Stomach (tissue), 8 donors: ENCODE measurements at regions not wholly inside any gene's neighbourhood (a gene's known extent, or its start where the extent isn't known, plus 50 kb on each side); places are given as distances from the start of the nearest gene placed in this dataset.

Experiments
- DNase-seq, 2 donors: peaks; one replicate each; pipeline versions ENCODE4 v3.0.0 to v3.0.0-alpha.2; 2013 to 2019
- H3K27ac ChIP-seq, 5 donors: fragments of 200-600 bp in 4 of 5; sonication (generic) in 4 of 5; one replicate each; pipeline ENCODE4 v1.5.1; 2013 to 2019; ENCODE audit warnings: mild to moderate bottlenecking in 1 of 5, moderate library complexity in 1 of 5
- H3K27me3 ChIP-seq, 3 donors: fragments of 200-600 bp; sonication (generic); one replicate each; pipeline ENCODE4 v1.5.1; 2017 to 2019; ENCODE audit warnings: mixed run types in 1 of 3
- H3K36me3 ChIP-seq, 4 donors: fragments of 200-600 bp; sonication (generic); 1 replicate in 3 of 4; 2 replicates in 1 of 4; pipeline ENCODE4 v1.5.1; 2016 to 2019
- H3K4me1 ChIP-seq, 4 donors: fragments of 200-600 bp; sonication (generic); one replicate each; pipeline ENCODE4 v1.5.1; 2016 to 2019
- H3K4me3 ChIP-seq, 4 donors: fragments of 200-600 bp; sonication (generic) in 3 of 4; one replicate each; pipeline ENCODE4 v1.5.1; 2016 to 2019; ENCODE audit warnings: mild to moderate bottlenecking in 1 of 4
- H3K9me3 ChIP-seq, 4 donors: fragments of 200-600 bp; sonication (generic); one replicate each; pipeline ENCODE4 v1.5.1; 2016 to 2019
- CTCF ChIP-seq, 7 experiments: fragments of 450-650 bp in 4 of 7; fragments of 200-600 bp in 3 of 7; sonication (generic) in 3 of 7; IDR thresholded peaks; one replicate each; pipeline ENCODE4 v1.5.1; 2016 to 2019; ENCODE audit warnings: antibody characterized with exemption in 7 of 7, control low read depth in 2 of 7, mild to moderate bottlenecking in 1 of 7
- EP300 ChIP-seq: sonication (generic); formaldehyde crosslinking; IDR thresholded peaks from one replicate; pipeline ENCODE4 v1.6.1; 2017; ENCODE audit warnings: antibody characterized with exemption
- POLR2A ChIP-seq, 4 donors: fragments of 450-650 bp; IDR thresholded peaks; one replicate each; pipeline ENCODE4 v1.6.1; 2016; ENCODE audit warnings: antibody characterized with exemption in 4 of 4, control low read depth in 2 of 4, mild to moderate bottlenecking in 1 of 4, moderate library complexity in 1 of 4
- POLR2AphosphoS5 ChIP-seq, 3 donors: sonication (generic); formaldehyde crosslinking; IDR thresholded peaks; one replicate each; pipeline ENCODE4 v1.6.1; 2016; ENCODE audit warnings: antibody characterized with exemption in 3 of 3
- WGBS, 5 donors: extraction: QIAGEN DNeasy Blood & Tissue Kit in 3 of 5; methylation state at CpG; one replicate each; pipeline versions ENCODE4 v1.1.5 to v1.1.7; 2013 to 2018; 5-methylcytosine and 5-hydroxymethylcytosine counted together
- intact Hi-C: fragments of 100-400 bp; cut with DNase I; formaldehyde crosslinking; loops from one replicate; pipeline ENCODE4 v1.15.1; 2023; ENCODE audit warnings: low total_unique reads
- donor health status: healthy with polysubstance abuse.
- donor health status: Bipolar disorder and iron deficiency.
- donor health status: healthy.

- TF ChIP-seq CTCF (IDR thresholded peaks at IDR 0.05) (no peak), POLR2AphosphoS5 (IDR thresholded peaks at IDR 0.05) (no peak), EP300 (no peak), POLR2A (IDR thresholded peaks at IDR 0.05) (no peak)
- no peaks in the 10 kb centered on the region for H3K4me1 ChIP-seq
- no peaks in the 10 kb centered on the region for H3K27me3 ChIP-seq
- no peak overlapping the region for H3K4me3 ChIP-seq
- DNase-seq, result no peak
- no peaks in the 10 kb centered on the region for H3K36me3 ChIP-seq
- WGBS, 5 donors, result 54 to 61% (median 59%) methylated on average over 3 of the region's 3 CpGs
- no peak overlapping the region for H3K27ac ChIP-seq
- H3K9me3 ChIP-seq, result no peaks in the 10 kb centered on the region
- intact Hi-C loops, result no loop called here
Measured at GRCh38 chr21:24759348-24760075, 847.8 kb downstream of the MRPL39 start.

GRCh38 chr21:24738063-24738462 lies 869.2 kb downstream of the MRPL39 start:
- Histone ChIP-seq H3K4me3 (no peak overlapping the region), H3K4me1 (no peaks in the 10 kb centered on the region), H3K9me3 (no peaks in the 10 kb centered on the region), H3K27me3 (no peaks in the 10 kb centered on the region), H3K36me3 (no peaks in the 10 kb centered on the region), H3K27ac (no peak overlapping the region)
- DNase-seq, result no peak
- TF ChIP-seq CTCF (IDR thresholded peaks at IDR 0.05) (no peak), POLR2A (IDR thresholded peaks at IDR 0.05) (no peak), EP300 (no peak), POLR2AphosphoS5 (IDR thresholded peaks at IDR 0.05) (no peak)
- 83 to 91% (median 89%) methylated on average over 8 of the region's 8 CpGs for WGBS, 5 donors
- intact Hi-C loops, result no loop called here

GRCh38 chr21:24737296-24737850 lies 869.9 kb downstream of the MRPL39 start:
- intact Hi-C loops, result no loop called here
- Histone ChIP-seq H3K27me3 (no peaks in the 10 kb centered on the region), H3K4me1 (no peaks in the 10 kb centered on the region), H3K36me3 (no peaks in the 10 kb centered on the region), H3K9me3 (no peaks in the 10 kb centered on the region), H3K4me3 (no peak overlapping the region), H3K27ac (no peak overlapping the region)
- no peak for TF ChIP-seq CTCF (IDR thresholded peaks at IDR 0.05)
- TF ChIP-seq POLR2A (IDR thresholded peaks at IDR 0.05), result no peak
- no peak for TF ChIP-seq POLR2AphosphoS5 (IDR thresholded peaks at IDR 0.05)
- TF ChIP-seq EP300, result no peak
- 52 to 58% (median 54%) methylated on average over 5 of the region's 5 CpGs for WGBS, 5 donors
- DNase-seq, result no peak

- WGBS, 5 donors, result 47 to 62% (median 50%) methylated on average over 1 of the region's 1 CpG
- no peak overlapping the region for H3K4me3 ChIP-seq
Measured at GRCh38 chr21:24730661-24731060, 876.6 kb downstream of the MRPL39 start.

More at GRCh38 chr21:24730661-24731060, 876.6 kb downstream of the MRPL39 start:
- no peaks in the 10 kb centered on the region for H3K36me3 ChIP-seq
- DNase-seq, result no peak
- no peaks in the 10 kb centered on the region for H3K27me3 ChIP-seq
- no peak overlapping the region for H3K27ac ChIP-seq
- H3K9me3 ChIP-seq, result no peaks in the 10 kb centered on the region
- TF ChIP-seq EP300 (no peak), CTCF (IDR thresholded peaks at IDR 0.05) (no peak), POLR2A (IDR thresholded peaks at IDR 0.05) (no peak), POLR2AphosphoS5 (IDR thresholded peaks at IDR 0.05) (no peak)
- H3K4me1 ChIP-seq, result no peaks in the 10 kb centered on the region
- intact Hi-C loops, result no loop called here
